ENCODE measurements at regions not wholly inside any gene's neighbourhood (a gene's known extent, or its start where the extent isn't known, plus 50 kb on each side); places are given as distances from the start of the nearest gene placed in this dataset.
"Not testable (repeated sequence)": the region's sequence is repeated elsewhere in the genome, so short reads cannot be mapped to it uniquely, and the experiment has no call there.

DNA sequence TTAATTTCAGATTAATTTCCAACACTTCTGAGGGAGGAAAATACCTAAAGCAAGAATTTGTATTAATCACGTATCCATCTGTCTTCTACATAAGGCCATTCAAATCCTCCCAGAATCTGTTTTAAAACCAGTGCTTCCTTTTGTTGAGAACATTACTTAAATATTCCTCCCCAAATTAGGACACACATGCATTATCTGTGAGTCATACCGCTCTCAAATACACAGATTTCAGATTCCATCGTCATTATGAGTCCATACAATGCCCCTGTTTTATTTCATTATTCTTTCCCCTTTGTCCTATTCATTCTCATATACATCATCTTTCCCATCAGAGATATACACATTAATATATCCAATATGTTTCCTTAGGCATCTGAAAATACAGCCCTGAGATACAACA is 57.3 kb upstream of the PRSS12 start:
- no peak for DNase-seq

DNA sequence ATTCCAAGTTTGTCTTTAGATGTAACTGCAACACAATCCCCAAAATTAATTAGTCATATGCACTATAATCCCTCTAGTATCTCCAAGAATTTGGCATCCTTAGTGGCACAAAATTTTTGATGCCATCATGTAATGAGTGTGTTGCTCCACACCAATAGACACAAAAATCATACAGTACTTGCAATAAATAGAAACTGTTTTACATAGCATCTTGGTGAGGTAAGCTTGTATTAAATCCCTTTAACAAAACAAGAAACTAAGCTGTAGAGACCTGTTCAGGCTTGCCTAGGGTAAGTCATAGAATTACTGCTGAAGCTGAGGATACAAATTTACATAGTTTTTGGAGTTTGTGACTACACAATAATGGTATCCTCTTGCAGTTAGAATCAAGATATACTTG is 64.5 kb upstream of the PRSS12 start:
- no peak for DNase-seq

DNA sequence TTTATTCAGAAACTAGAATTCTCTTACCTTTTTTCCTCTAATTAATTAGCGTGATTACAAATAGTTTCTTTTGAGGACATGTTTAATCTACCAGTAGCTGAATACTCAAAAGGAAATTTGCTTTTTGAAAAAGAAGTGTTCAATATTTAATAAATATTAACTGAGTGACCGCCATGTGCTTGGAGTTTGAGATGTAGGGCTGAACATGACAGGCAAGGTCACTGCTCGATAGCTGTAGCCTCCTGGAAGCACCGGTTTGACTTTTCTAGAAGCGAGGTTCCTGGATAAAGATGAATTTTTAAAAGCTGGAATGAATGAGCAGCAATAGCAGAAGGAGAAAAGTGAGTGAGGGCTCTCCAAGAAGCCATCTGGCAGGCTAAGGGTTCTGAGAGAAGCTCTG is 65.0 kb upstream of the PRSS12 start:
- not testable (repeated sequence) for DNase-seq

DNA sequence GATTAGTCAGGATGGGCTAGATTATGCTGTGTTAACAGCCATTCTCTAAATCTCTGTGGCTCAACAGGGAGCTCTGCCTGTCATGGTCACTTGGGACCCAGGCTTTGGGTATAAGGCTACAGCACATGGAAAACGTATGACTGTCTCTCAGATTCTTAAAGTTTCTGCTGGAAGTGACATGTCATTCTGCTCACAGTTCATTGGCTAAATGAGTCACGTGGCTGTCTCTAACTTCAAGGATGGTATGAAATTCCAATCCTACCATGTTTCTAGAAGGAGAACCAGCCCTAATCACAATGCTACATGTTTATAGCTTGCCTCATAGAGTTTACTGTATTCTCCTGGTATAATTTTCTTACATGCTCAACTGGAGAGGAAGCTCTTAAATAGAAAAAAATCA is 65.6 kb upstream of the PRSS12 start:
- not testable (repeated sequence) for DNase-seq

DNA sequence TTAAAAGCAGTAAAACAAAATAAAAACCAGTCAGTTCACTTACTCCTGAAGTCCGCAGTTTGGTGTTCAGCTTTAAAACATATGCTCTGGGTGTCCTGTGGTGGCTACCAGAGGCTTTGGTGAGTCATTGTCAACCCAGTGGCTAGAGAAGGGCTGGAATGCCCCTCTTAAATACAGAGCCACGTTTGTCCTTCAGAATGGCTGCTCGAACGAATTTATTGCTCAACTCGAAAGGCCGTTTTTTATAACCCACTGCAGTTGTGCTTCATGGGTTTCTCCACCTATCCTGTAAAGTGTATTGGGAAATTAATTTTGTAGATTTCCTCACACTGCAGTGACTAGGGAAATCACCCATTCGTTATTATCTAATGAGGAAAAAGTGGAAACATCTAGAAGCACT is 66.8 kb upstream of the PRSS12 start:
- DNase-seq = not testable (repeated sequence)

DNA sequence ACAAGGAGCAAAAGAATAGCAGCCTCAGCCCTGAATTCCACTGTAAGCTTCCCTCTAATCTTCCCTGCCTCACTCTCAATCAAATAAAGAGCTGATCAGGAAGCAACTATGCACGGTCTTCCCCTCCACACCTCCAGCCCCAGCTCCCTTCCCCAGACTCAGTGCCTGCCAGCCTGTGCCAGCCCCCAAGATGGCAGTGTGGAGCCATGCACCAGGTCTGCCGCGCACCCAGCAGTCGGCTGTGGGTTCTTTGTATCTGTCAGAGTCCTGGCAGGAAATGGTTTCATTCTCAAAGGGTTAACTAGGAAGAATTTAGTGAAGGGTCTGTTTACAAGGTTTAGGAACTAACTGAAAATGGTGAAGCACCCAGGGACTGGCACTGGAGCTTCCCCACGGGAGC is 71.3 kb upstream of the PRSS12 start:
- DNase-seq = peak; percentile 14

DNA sequence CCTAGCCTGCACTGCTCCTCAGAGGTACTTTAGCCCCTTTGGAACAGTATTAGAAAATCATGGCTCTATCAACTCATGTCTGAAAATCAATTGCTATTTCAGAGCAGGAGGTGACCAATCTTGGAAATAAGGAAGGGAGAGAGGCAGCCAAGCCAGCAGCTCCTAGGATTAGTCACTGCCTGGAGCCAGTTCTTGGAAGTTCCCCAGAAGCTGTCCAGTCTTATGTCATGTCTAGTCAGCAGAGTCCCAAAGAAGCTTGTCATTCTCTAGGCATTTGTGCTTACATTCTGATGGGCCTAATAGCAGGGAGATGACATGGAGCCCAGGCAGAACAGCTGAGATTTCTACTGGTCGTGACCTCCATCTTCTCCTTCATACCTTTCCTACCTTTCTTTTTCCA is 76.1 kb upstream of the PRSS12 start:
- DNase-seq = not testable (repeated sequence)

DNA sequence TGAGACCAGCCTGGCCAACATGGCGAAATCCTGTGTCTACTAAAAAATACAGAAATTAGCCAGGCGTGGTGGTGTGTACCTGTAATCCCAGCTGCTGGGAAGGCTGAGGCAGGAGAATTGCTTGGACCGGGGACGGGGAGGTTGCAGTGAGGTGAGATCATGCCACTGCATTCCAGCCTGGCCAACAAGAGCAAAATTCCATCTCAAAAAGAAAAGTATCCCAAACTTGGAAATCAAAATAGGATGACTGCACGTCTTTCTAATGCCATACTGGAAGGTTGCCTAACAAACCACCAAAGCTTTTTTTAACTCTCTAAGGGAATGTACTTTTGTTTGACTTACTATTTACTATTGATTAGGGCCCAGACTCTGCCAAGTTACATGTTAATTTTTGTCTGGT is 79.6 kb upstream of the PRSS12 start:
- DNase-seq = not testable (repeated sequence)

DNA sequence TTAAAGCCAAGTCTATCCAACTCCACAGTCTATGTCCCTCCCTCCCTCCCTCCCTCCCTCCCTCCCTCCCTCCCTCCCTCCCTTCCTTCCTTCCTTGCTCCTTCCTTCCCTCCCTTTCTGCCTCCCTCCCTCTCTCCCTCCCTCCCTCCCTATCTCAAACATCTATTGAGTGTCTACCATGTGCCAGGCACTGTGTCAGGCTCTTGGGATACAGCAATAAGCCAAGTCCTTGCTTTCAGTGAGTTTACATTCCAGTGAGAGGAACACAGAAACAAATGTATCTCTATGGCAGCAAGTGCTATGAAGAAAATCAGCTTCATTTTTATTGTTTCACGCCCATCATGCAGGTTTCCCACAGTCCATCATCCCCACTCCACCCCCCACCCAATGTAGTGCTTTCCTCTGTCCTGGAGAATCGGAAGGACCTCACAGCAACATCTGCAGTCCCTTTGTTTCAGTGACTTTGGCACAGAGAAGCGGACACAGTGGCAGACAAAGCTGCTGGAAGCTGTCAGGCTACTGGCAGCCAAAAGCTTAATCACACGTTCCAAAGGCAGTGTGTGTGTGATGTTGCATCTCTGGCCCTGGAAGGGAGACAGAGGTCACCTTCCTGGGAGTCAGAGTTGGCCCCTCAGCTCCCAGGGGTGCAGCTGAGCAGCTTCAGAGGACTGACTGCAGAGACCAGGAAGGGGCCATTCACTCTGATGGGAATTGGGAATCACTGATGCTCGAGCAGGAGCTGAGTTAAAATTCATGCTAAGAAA is 81.0 kb upstream of the PRSS12 start:
- not testable (repeated sequence) for DNase-seq

DNA sequence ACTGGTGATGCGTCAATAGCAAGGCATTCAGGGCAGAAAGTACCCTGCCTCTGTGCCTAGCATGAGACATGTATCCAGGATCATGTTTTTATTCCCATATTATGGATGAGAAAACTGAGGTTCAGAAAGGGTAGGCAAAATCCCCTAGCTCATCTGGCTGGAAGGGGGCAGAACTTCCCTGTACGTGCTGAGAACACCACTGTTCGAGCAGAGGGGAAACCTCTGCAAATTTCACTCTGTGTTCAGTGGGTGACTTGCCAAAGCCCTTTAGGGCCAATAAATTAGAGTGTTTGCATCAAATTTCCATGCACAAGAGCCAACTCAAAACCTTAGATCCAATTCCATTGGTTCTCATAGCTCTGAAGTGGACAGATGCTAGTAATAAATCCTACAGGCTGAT is 82.6 kb upstream of the PRSS12 start:
- DNase-seq = not testable (repeated sequence)

DNA sequence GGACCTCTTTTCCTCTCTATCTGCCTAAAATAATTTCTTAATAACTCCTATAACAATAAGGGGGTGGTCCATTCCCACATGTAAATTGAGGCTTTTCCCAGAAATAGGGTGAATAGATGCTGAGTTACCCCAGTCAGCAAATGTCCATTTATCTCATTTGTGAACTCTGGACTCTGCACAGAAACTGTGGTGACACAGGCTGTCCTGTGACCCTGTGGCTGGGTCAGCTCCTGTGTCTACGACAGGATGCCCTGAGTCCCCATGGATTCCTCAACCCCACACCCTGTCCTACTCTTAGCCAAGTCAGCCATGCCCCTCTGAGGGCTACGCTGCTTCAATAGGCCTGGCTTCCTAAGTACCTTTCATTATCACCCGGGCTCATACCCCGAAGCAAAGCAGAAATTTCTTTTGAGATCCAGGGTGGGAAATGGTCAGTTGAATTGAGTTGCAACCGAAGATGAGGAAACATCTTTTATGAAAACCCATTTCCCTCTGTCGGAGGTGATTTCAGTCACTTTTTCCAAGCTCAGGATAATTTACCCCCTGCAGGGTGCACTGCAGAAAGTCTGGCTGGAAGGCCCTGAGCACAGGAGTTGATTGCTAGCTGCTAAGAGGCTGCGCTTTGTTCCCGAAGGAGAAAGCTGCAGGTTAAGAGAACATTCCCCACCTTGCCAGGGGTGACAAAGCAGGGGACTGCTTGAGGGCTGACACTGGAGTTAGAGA is 89.5 kb upstream of the PRSS12 start:
- DNase-seq = not testable (repeated sequence)

DNA sequence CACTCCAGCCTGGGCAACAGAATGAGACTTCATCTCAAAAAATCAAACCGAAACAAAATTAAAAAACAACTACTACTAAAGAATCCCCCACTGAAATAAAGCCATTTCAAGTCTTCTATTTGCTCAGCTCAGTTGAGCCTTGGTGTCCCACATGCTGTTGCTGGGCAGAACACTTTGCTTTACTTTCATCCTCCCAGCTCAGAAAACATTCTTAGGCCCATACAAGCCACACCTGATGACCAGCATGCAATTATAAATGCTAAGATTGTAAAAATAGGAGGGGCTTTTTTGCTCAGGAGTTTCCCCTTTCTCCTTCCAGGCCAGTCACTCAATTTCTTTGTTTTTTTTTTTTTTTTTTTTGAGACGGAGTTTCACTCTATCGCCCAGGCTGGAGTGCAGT is 94.6 kb upstream of the PRSS12 start:
- not testable (repeated sequence) for DNase-seq

DNA sequence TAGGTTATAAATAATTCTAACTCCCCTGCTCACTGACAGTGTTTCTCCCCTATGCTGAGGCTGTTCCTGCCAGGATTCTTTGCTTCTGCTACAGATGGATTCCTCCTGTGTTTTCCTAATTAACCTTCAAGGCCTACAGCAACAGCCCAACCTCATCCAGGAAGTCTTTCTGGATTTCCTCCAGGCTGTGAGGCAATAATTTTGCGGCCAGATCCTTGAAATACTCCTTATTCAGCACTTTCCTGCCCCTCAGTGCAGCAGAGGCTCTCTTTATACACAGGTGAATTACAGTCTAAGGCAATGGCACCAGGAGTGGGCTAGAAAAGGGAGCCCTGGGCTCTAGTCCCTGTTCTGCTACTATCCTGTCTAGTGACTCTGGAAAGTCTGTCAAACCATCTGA is 102.1 kb upstream of the PRSS12 start:
- not testable (repeated sequence) for DNase-seq

DNA sequence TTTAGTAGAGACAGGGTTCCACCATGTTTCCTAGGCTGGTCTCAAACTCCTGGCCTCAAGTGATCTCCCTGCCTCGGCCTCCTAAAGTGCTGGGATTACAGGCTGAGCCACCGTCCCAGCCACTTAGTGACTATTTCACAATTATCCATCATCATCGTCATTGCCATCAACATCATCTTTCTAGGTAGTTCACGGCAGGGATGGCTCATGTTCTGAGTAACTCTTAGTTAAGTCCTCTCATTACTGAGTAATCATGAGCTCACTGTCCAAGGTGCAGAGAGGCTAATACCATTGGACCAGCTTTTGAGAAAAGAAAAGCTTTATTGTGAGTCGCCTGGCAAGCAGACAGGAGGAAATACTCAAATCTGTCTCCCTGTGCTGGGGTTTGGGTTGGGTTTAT is 108.6 kb upstream of the PRSS12 start:
- DNase-seq = not testable (repeated sequence)

DNA sequence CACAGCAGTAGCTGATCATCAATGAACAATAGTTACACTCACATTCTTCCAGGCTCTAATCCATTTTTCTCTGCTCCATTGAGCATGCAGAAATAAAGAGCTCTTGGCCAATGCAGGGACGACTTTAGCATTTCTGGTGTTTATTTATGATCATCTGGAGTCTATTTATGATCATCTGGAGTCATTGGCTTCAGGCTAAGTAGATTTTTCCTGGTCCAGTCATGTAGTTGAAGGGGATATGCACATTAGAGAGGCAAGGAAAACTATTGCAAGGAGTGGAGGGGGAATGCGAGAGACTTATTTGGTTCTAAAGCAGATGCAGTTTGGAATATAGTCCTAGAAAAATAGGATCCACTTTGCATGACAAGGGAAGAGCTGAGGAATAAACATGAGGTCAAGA is 113.0 kb upstream of the PRSS12 start:
- DNase-seq = not testable (repeated sequence)

DNA sequence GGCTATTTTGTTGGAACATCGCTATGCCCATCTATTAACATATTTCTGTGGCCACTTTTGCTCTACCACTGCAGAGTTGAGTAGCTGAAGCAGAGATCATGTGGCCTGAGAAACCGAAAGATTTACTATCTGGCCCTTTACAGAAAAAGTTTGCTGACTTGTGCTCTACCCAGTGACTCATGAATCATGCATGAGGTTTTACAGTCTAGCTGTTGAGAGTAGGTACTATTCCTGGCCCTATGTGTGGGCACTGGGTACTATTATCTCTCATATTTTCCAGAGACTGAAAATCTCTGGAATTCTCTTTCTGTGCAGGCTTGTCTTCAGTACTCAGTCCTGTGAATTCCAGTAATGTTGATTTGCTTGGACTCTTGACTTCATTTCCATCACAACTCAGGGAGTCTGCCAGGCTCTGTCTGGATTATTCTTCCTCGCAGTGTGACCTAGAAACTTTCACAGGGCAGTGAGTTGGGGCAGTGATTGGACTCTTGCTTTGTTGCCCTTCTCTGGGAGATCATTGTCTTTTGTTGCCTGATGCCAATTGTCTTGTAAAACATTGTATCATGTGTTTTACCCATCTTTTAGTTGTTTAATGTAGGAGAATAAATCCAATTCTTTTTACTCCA is 121.3 kb upstream of the PRSS12 start:
- not testable (repeated sequence) for DNase-seq

DNA sequence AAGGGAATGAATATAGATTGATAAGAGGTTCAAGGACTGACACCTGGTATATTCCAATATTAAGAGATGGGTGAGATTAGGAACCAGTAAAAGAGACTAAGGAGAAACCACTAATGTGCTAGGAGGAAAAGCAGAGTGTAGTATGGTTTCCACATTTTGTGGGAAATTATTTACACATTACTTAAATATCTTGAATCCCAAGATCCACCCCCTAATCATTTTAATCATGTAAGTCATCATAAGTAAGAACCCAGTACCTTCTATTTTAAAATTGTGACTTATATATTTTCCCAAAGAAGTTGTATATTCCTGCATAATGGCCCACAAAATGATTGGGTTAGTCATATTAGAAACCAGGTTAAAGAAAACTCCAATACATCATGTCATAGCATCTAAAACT is 122.0 kb upstream of the PRSS12 start:
- DNase-seq = not testable (repeated sequence)

DNA sequence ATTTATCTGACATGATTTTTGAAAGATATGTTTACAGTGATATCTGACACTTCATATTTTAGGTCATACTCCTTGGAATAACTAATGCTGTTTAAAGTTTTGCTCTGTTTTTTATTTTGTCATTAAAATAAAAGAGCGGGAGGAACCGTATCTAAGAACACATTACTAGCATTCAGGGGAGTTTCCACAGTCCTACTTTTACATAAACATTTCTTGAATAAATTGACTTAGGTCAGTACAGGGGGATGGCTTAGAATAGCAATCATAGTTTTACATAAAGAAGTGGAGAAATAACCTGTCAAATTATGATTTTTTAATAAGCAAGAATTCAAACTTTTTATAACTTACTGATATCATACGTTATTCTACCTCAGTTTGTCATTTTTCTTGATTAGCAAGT is 123.1 kb upstream of the PRSS12 start:
- not testable (repeated sequence) for DNase-seq

DNA sequence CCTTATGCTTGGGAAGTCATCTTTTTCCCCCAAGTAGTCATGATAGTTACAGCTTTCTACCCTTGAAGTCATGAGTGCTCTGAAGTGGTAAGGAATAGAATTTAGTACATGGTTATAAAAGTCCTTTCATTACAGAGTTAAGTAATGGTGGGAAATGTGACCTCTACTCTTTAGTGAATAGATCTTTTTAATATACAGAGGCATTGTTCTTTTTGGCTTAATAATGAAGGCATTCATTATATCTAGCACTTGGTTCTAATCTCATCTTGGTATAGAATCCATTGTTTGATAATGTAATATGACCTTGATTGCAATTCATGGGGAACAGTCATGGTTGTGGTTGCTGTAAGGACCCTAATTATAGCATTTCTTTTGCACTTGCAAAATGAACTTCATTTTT is 125.0 kb upstream of the PRSS12 start:
- DNase-seq = not testable (repeated sequence)

DNA sequence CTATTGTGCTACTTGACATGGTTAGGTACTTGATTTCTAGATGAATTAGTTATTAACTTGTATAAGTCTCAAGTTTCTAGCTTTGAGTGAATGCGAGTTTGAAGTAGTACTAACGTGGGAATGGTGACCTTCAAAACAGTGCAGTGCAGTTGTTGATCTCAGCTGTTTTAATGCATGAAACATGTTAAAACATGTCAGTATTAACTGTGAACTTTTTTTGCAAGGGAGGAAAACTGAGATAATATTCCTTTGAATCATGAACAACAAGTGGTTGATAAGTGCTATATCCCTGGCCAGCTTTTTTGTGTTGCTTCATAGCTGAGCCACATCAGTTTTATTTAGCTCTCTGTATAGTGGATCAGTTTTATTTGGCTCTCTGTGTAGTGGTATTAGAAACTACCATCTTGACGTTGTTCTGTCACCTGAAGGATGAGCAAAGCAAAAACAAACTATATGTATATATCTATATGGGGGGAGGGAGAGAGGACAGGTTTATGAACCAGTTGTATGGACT is 133.1 kb upstream of the PRSS12 start:
- DNase-seq = not testable (repeated sequence)

DNA sequence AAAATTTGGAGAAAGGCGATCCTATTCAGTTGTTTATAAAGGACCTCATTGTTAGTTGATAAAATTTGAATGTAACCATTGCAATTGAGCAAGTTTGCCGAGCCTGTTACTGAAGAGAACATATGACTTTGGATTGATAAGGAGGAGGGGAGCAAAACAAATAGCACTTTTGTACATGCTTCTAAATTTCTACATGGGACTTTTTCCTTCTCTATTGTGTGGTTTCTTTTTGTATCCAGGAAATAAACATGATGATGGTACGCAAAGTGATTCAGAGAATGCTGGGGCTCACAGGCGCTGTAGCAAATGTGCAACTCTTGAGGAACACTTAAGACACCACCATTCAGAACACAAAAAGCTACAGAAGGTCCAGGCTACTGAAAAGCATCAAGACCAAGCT is 140.2 kb upstream of the PRSS12 start:
- not testable (repeated sequence) for DNase-seq

DNA sequence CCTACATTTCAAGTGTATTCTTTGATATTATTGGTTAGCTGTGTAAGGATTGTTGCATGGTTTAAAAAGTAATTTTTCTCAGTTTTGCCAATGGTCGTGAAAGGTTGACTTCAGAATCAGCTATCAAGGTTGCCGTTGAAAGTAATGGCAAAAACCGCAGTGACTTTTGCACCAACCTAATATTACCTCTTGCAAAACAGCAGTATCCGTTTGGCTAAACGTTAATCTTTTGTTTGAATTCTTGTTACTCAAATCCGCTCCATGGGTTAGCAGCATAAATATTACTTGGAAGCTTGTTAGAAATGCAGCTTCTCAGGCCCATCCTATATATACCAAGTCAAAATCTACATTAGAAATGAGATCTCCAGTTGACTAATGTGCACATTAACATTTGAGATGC is 141.6 kb upstream of the PRSS12 start:
- not testable (repeated sequence) for DNase-seq

DNA sequence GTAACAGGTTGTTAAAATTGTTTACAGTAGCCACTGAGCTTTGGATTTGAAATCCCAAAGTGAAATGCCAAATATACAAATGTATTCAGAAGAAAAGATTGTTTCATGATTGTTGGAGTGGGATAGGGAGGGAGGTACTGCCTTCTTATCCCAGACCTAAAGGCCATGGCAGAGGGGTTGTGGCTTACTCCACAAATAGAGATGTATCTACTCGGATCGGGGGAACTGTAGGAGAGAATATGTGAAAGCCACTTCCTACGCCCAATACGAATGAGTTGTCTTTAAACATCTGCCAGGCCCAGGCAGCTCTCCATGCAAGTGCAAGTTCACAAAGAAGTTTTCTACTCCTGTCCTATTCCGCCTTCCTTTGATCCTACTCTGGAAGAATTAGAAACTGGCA is 150.2 kb upstream of the PRSS12 start:
- not testable (repeated sequence) for DNase-seq

DNA sequence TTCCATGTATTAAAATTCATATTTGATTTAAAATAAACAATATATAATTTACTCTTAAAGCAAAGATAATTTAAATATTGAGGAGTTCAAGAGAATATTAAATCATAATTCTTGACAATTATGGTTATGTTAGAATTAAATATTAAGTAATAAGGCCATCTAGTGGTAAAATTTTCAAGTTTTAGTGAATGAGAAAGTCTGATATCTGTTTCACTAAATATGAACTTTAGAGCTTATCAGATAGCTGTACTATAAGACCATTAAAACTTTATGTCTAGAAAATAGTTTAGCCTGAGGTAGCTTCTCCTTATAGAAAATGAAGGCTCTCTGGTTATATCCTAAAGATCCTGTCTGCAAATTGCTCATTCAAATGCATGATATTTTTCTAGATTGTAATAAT is 152.1 kb upstream of the PRSS12 start:
- not testable (repeated sequence) for DNase-seq
